AG04450 (cell line): ENCODE measurements at regions not wholly inside any gene's neighbourhood (a gene's known extent, or its start where the extent isn't known, plus 50 kb on each side); places are given as distances from the start of the nearest gene placed in this dataset.
"Not testable (repeated sequence)": the region's sequence is repeated elsewhere in the genome, so short reads cannot be mapped to it uniquely, and the experiment has no call there.

Experiments used
- CTCF ChIA-PET: fragments of 300-600, 350-600 bp; formaldehyde crosslinking; extraction: SDS; loops from one replicate; lab custom pipeline; 2022; ENCODE audit warnings: antibody characterized with exemption, inconsistent platforms; lab: Charles Lee
- POLR2A ChIA-PET: fragments of 350-600 bp; formaldehyde crosslinking; extraction: SDS; loops from one replicate; lab custom pipeline; 2021; ENCODE audit warnings: antibody characterized with exemption, inconsistent platforms; lab: Yijun Ruan, JAX
- DNase-seq: peaks from one replicate; pipeline ENCODE4 v3.0.0-alpha.2; 2011; ENCODE audit warnings: low read depth, low spot score
- H3K27ac ChIP-seq: one replicate; pipeline ENCODE4 v1.5.1; 2012; ENCODE audit warnings: low read depth, low read length, control low read depth
- H3K27me3 ChIP-seq: one replicate; pipeline ENCODE4 v1.6.0; 2012; ENCODE audit warnings: low read length; ENCODE audit not compliant: control insufficient read depth, insufficient read depth
- H3K4me3 ChIP-seq: 2 replicates; pipeline ENCODE4 v1.5.1; 2011; ENCODE audit warnings: mild to moderate bottlenecking, low read depth, low read length, control low read depth
- H3K9me3 ChIP-seq: 2 replicates; pipeline ENCODE4 v1.5.1; 2012; ENCODE audit warnings: low read length; ENCODE audit not compliant: control insufficient read depth, insufficient read depth
- TF ChIP-seq, protein P1 (sequence below): IDR thresholded peaks from 2 replicates; pipeline ENCODE4 v1.5.1; 2011; ENCODE audit warnings: low read depth, low read length, control low read depth, inconsistent platforms

GRCh38 chr20:26308961-26309360 lies 612.3 kb upstream of the ZNF337 start:
- Histone ChIP-seq H3K9me3 (no peaks in the 10 kb centered on the region), H3K27ac (no peak overlapping the region), H3K27me3 (no peaks in the 10 kb centered on the region), H3K4me3 (no peak overlapping the region)
- DNase-seq, result no peak
- TF ChIP-seq, protein P1, sequence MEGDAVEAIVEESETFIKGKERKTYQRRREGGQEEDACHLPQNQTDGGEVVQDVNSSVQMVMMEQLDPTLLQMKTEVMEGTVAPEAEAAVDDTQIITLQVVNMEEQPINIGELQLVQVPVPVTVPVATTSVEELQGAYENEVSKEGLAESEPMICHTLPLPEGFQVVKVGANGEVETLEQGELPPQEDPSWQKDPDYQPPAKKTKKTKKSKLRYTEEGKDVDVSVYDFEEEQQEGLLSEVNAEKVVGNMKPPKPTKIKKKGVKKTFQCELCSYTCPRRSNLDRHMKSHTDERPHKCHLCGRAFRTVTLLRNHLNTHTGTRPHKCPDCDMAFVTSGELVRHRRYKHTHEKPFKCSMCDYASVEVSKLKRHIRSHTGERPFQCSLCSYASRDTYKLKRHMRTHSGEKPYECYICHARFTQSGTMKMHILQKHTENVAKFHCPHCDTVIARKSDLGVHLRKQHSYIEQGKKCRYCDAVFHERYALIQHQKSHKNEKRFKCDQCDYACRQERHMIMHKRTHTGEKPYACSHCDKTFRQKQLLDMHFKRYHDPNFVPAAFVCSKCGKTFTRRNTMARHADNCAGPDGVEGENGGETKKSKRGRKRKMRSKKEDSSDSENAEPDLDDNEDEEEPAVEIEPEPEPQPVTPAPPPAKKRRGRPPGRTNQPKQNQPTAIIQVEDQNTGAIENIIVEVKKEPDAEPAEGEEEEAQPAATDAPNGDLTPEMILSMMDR, result no peak
- POLR2A ChIA-PET, result no interaction called here
- CTCF ChIA-PET, result no interaction called here

GRCh38 chr20:26295006-26295405 lies 598.4 kb upstream of the ZNF337 start:
- Histone ChIP-seq H3K27me3 (no peaks in the 10 kb centered on the region), H3K27ac (no peak overlapping the region), H3K4me3 (no peak overlapping the region), H3K9me3 (no peaks in the 10 kb centered on the region)
- CTCF ChIA-PET, result no interaction called here
- DNase-seq, result no peak
- TF ChIP-seq, protein P1, result no peak
- POLR2A ChIA-PET, result no interaction called here

GRCh38 chr20:26288379-26289061 lies 591.9 kb upstream of the ZNF337 start:
- H3K9me3 ChIP-seq, DNase-seq, H3K27me3 ChIP-seq, H3K27ac ChIP-seq, CTCF ChIA-PET, POLR2A ChIA-PET, H3K4me3 ChIP-seq: not testable (repeated sequence)

GRCh38 chr20:26279238-26279637 lies 582.6 kb upstream of the ZNF337 start:
- ChIA-PET POLR2A (no interaction called here), CTCF (no interaction called here)
- Histone ChIP-seq H3K9me3 (peaks cover 15% of the 10 kb centered on the region), H3K4me3 (no peak overlapping the region), H3K27ac (no peak overlapping the region), H3K27me3 (no peaks in the 10 kb centered on the region)
- no peak for DNase-seq
- TF ChIP-seq, protein P1, result no peak

- CTCF ChIA-PET, result no interaction called here
- TF ChIP-seq, protein P1, result no peak
- POLR2A ChIA-PET, result no interaction called here
Measured at GRCh38 chr20:26277339-26277738, 580.7 kb upstream of the ZNF337 start.

More at GRCh38 chr20:26277339-26277738, 580.7 kb upstream of the ZNF337 start:
- peaks cover 15% of the 10 kb centered on the region for H3K9me3 ChIP-seq
- no peak overlapping the region for H3K27ac ChIP-seq
- no peak overlapping the region for H3K4me3 ChIP-seq
- DNase-seq, result no peak
- H3K27me3 ChIP-seq, result no peaks in the 10 kb centered on the region
